Common myeloid progenitor, CD34-positive (primary cell): ENCODE measurements at regions not wholly inside any gene's neighbourhood (a gene's known extent, or its start where the extent isn't known, plus 50 kb on each side); places are given as distances from the start of the nearest gene placed in this dataset.

Experiments
- CTCF ChIA-PET: fragments of 350-600 bp; sonication (Branson Sonifier 250); formaldehyde crosslinking; loops from one replicate; lab custom pipeline; 2021; ENCODE audit warnings: antibody characterized with exemption; lab: Charles Lee
- POLR2A ChIA-PET: fragments of 350-600 bp; sonication (Branson Sonifier 250); formaldehyde crosslinking; loops from one replicate; lab custom pipeline; 2021; ENCODE audit warnings: antibody characterized with exemption; lab: Charles Lee
- DNase-seq, 3 donors: peaks; one replicate each; pipeline versions ENCODE4 v3.0.0 to v3.0.0-alpha.2; 2013
- H3K27ac ChIP-seq, 2 experiments: 1 replicate in 1 of 2; 2 replicates in 1 of 2; pipeline ENCODE4 v1.7.0; 2013; ENCODE audit warnings: inconsistent platforms in 2 of 2, low read length in 2 of 2, mild to moderate bottlenecking in 2 of 2, low read depth in 1 of 2, moderate library complexity in 1 of 2; ENCODE audit not compliant: severe bottlenecking in 2 of 2, insufficient read depth in 1 of 2, poor library complexity in 1 of 2
- H3K27me3 ChIP-seq, 5 experiments: replicated peaks in 2 of 5; 1 replicate in 3 of 5; 2 replicates in 2 of 5; pipeline versions ENCODE4 v1.6.1 to v1.7.0; 2013; ENCODE audit warnings: low read length in 4 of 5, mild to moderate bottlenecking in 2 of 5, moderate library complexity in 2 of 5, inconsistent platforms in 1 of 5; ENCODE audit not compliant: insufficient read depth in 5 of 5, control insufficient read depth in 4 of 5
- H3K36me3 ChIP-seq, 4 experiments: 1 replicate in 2 of 4; 2 replicates in 2 of 4; pipeline versions ENCODE4 v1.6.1 to v1.7.0; 2013; ENCODE audit warnings: low read length in 3 of 4, control low read depth in 1 of 4, mild to moderate bottlenecking in 1 of 4; ENCODE audit not compliant: control insufficient read depth in 4 of 4, insufficient read depth in 4 of 4
- H3K4me1 ChIP-seq, 4 experiments: 1 replicate in 3 of 4; 2 replicates in 1 of 4; pipeline versions ENCODE4 v1.6.1 to v1.7.1; 2013; ENCODE audit warnings: low read length in 3 of 4, mild to moderate bottlenecking in 3 of 4, control low read depth in 1 of 4, inconsistent platforms in 1 of 4, moderate library complexity in 1 of 4; ENCODE audit not compliant: control insufficient read depth in 4 of 4, insufficient read depth in 4 of 4; ENCODE audit errors: control extremely low read depth in 1 of 4
- H3K4me3 ChIP-seq, 7 experiments: 1 replicate in 4 of 7; 2 replicates in 3 of 7; pipeline versions ENCODE4 v1.5.1 to v1.7.0; 2013; ENCODE audit warnings: mild to moderate bottlenecking in 7 of 7, low read length in 6 of 7, moderate library complexity in 6 of 7, inconsistent platforms in 2 of 7, low read depth in 2 of 7, control low read depth in 1 of 7; ENCODE audit not compliant: insufficient read depth in 4 of 7, control insufficient read depth in 1 of 7; ENCODE audit errors: extremely low read depth in 1 of 7
- H3K9me3 ChIP-seq, 5 experiments: 1 replicate in 4 of 5; 2 replicates in 1 of 5; pipeline versions ENCODE4 v1.6.1 to v1.7.1; 2013; ENCODE audit warnings: low read length in 4 of 5, mild to moderate bottlenecking in 2 of 5, inconsistent platforms in 1 of 5, low read depth in 1 of 5, moderate library complexity in 1 of 5; ENCODE audit not compliant: control insufficient read depth in 4 of 5, insufficient read depth in 2 of 5; ENCODE audit errors: control extremely low read depth in 1 of 5
- WGBS: methylation state at CpG from one replicate; pipeline ENCODE4 v1.1.5; 2013; ENCODE audit not compliant: insufficient coverage; 5-methylcytosine and 5-hydroxymethylcytosine counted together

DNA sequence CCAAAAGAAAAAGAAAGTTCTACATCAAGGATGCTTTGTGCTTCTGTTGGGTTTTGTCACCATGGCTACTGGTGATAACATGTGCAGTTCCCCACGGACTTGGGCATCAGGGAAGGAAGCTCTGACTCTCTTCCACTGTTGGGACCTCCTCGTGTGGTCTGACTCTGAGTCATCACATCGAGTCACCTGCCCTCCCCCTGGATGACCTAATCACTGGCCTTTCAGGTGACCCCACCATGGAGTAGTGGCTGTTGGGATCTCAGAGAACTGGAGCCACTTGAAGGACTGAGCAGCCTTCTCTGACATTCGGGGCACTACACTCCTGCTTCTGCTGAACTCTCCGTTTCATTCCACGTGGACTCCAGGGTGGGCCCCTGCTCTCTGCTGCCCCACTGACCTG lies 60.8 kb upstream of the DOCK1 start:
- POLR2A ChIA-PET, result no interaction called here
- H3K9me3 ChIP-seq, result no peaks in the 10 kb centered on the region
- no peaks in the 10 kb centered on the region for H3K36me3 ChIP-seq
- peaks cover 0 to 2% (median 0%) of the 10 kb centered on the region in 5 experiments for H3K27me3 ChIP-seq
- CTCF ChIA-PET, result no interaction called here
- peak; percentile 54 to 85 (median 76) for DNase-seq
- H3K4me3 ChIP-seq, result no peak overlapping the region
- H3K27ac ChIP-seq, result no peak overlapping the region
- H3K4me1 ChIP-seq, result no peaks in the 10 kb centered on the region
- 91% methylated on average over 4 of the region's 6 CpGs for WGBS

DNA sequence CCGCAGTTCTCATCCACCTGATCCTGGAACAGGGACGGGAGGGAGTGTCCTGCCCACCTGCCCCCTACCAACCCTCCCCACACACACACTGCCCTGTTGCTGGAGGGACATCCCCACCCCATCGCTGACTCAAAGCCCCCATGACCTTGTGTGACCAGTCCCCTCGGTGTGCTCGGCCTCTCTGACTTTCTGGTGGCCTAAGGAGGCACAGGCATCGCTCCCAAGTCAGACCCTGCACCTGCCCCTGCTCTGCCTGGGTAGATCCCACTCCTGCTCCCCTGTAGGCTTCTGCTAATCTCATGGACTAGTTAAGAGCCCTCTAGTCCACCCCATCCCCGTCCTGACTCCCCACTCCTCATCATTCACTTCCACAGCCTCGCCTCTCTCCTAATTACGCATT lies 58.8 kb upstream of the DOCK1 start:
- CTCF ChIA-PET, result no interaction called here
- Histone ChIP-seq H3K27ac (no peak overlapping the region), H3K4me1 (no peaks in the 10 kb centered on the region), H3K27me3 (peaks cover 0 to 3% (median 0%) of the 10 kb centered on the region in 5 experiments), H3K4me3 (no peak overlapping the region), H3K9me3 (no peaks in the 10 kb centered on the region), H3K36me3 (no peaks in the 10 kb centered on the region)
- WGBS, result 95% methylated on average over 4 of the region's 9 CpGs
- POLR2A ChIA-PET, result no interaction called here
- no peak for DNase-seq

DNA sequence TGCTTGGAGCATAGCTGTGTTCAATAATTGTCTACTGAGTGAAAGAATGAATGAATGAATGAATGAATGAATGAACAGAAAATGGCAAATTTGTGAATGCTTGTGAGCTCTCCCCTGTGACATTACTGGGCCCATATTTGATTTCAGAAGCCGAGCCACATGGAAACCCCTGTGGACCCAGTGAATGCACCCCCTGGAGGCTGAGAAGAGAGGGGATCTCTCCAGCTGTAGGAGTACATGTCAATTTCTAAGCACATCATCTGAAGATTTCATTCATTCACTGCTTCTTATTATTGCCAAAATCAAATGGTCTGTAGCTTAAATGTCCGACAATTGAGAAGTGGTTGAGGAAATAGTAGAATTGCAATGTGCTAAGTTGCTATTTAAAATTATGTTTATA lies 58.3 kb upstream of the DOCK1 start:
- H3K9me3 ChIP-seq, result no peaks in the 10 kb centered on the region
- no peak overlapping the region for H3K27ac ChIP-seq
- DNase-seq, result no peak
- no peak overlapping the region for H3K4me3 ChIP-seq
- ChIA-PET CTCF (interaction anchor here (1.3 kb wide), 1 partner anchor 10 kb away, joined by 3 read pairs; no protein-coding TSS in a partner anchor), POLR2A (no interaction called here)
- H3K4me1 ChIP-seq, result no peaks in the 10 kb centered on the region
- peaks cover 0 to 3% (median 0%) of the 10 kb centered on the region in 5 experiments for H3K27me3 ChIP-seq
- H3K36me3 ChIP-seq, result no peaks in the 10 kb centered on the region
- WGBS, result 86% methylated on average over 1 of the region's 2 CpGs

DNA sequence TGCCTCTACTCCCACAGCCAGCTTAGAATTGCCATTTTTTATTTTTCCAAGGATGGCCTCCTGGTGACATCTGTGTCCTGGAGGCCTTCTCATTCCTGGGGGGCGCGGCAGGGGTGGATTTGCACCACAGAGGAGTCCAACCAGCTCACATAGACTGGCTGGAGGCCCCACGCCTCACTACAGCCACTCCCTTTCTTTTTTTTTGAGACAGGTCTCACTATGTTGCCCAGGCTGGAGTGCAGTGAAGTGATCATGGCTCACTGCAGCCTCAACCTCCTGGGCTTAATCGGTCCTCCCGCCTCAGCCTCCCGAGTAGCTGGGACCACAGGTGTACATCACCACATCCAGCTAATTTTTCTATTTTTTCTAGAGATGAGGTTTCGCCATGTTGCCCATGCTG lies 57.6 kb upstream of the DOCK1 start:
- Histone ChIP-seq H3K4me3 (no peak overlapping the region), H3K27me3 (peaks cover 0 to 3% (median 0%) of the 10 kb centered on the region in 5 experiments), H3K4me1 (no peaks in the 10 kb centered on the region), H3K9me3 (no peaks in the 10 kb centered on the region), H3K27ac (no peak overlapping the region), H3K36me3 (no peaks in the 10 kb centered on the region)
- DNase-seq, result no peak
- CTCF ChIA-PET, result interaction anchor here (1.3 kb wide), 1 partner anchor 9 kb away, joined by 3 read pairs; no protein-coding TSS in a partner anchor
- POLR2A ChIA-PET, result no interaction called here
- WGBS, result 98% methylated on average over 4 of the region's 7 CpGs

DNA sequence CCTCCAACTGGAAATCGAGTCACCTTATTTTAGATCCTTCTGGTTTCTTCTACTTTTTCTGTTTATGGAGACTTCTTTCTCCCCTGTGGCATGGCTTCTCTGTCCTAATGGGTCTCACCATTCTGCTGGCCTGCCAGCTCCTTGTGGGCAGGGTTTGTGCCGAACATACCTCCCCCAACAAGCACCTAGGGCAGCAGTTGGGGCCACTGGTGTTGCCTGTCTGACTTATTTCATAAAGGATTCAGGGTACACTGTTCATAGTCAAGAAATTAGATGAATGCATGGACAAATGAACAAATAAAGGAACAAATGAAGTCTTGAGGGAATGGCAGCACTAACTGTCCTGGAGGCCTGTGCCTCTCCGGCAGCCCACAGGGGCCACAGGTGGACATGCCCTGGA lies 55.6 kb upstream of the DOCK1 start:
- ChIA-PET CTCF (no interaction called here), POLR2A (no interaction called here)
- Histone ChIP-seq H3K4me3 (no peak overlapping the region), H3K27ac (no peak overlapping the region), H3K4me1 (no peaks in the 10 kb centered on the region), H3K9me3 (no peaks in the 10 kb centered on the region), H3K27me3 (peaks cover 0 to 3% (median 0%) of the 10 kb centered on the region in 5 experiments), H3K36me3 (no peaks in the 10 kb centered on the region)
- no peak for DNase-seq
- 100% methylated on average over 2 of the region's 3 CpGs for WGBS

DNA sequence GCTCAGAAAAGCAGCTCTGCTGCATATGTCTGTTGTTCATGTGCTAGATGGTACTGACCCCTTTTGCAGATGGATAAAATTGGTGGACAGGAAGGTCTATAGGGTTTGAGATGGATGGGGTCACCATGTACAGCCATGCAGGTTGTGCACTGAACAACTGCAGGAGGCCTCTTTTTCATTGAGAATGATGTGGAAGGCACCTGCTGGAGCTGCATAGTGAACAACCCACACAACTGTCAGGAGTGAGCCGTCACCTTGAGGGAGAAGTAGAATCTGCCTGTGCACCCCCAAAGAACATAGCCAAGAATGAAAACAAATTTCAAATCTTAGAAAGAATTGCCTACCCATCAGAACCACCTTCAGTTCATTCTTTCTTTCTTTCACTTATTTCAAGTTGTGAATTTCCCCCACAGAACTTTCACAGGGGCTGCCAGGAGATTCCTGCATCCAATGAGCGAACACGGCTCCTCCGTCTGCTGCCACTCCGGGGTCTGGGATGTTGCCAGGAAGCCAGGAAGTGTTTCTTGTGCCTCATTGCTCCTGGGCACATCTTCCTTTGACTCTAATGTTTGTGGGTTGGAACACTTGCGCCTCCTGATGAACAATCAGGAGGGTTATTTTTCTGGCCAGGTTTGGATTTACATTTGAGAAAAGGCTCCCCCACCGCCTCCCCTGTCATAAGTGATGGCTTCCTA lies 53.7 kb upstream of the DOCK1 start:
- ChIA-PET CTCF (no interaction called here), POLR2A (no interaction called here)
- 90% methylated on average over 6 of the region's 7 CpGs for WGBS
- Histone ChIP-seq H3K4me3 (no peak overlapping the region), H3K9me3 (no peaks in the 10 kb centered on the region), H3K4me1 (no peaks in the 10 kb centered on the region), H3K27ac (no peak overlapping the region), H3K27me3 (peaks cover 0 to 3% (median 0%) of the 10 kb centered on the region in 5 experiments), H3K36me3 (no peaks in the 10 kb centered on the region)
- DNase-seq, result no peak

DNA sequence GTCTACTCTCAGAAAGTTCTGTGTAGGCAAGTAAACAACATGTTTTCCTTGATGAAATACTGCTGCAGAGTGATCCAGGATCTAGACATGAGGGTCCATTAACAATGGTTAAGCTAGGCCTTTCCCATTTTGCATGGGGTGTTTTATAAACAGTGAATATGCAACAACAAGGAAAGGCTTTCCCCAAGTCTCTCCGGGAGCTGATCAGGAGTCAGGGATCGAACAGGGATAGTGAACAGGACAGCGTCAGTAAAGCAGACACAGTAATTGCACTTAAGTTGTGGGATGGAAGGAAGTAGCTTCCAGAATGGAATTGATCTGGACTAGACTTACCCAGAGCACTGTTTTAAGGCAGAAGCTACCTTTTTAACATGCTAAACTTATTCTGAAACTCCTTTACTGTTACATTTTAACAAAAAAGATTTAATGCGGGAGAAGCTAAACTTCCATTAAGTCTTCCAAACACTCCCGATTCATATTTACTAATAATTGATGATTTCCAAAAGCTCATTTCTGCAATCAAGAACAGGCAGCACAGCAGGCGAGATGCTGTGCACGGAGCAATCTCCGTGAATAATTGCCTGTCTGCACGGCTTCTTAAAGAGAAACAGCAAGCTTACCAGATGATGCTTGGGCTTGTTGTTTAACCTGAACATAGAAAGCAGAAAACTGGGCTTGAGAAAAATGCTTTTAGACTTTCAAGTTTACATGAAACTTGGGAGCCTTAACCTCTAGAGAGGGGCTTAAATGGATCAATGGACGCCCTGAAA lies 50.3 kb upstream of the DOCK1 start:
- Histone ChIP-seq H3K4me3 (no peak overlapping the region), H3K9me3 (peaks cover 0 to 2% (median 0%) of the 10 kb centered on the region in 5 experiments), H3K4me1 (no peaks in the 10 kb centered on the region), H3K27me3 (no peaks in the 10 kb centered on the region), H3K36me3 (no peaks in the 10 kb centered on the region), H3K27ac (no peak overlapping the region)
- CTCF ChIA-PET, result interaction anchor here (0.9 kb wide), 1 partner anchor 30 kb away, joined by 3 read pairs; no protein-coding TSS in a partner anchor
- POLR2A ChIA-PET, result no interaction called here
- 93% methylated on average over 9 of the region's 10 CpGs for WGBS
- DNase-seq, result no peak
